Left lung (tissue), 4 donors: ENCODE measurements at regions not wholly inside any gene's neighbourhood (a gene's known extent, or its start where the extent isn't known, plus 50 kb on each side); places are given as distances from the start of the nearest gene placed in this dataset.

Experiments
- ATAC-seq: fragments of 200-7000 bp; cut with Tn5 transposase; one replicate; pipeline ENCODE4 v1.9.1; 2020; ENCODE audit warnings: moderate library complexity
- DNase-seq, 4 donors: peaks; one replicate each; pipeline ENCODE4 v3.0.0-alpha.2; 2013 to 2020
- H3K27ac ChIP-seq, 2 donors: fragments of 200-600 bp; sonication (generic) in 1 of 2; one replicate each; pipeline versions ENCODE4 v1.5.0 to v1.8.0; 2020 to 2021
- H3K27me3 ChIP-seq, 2 donors: fragments of 200-600 bp; sonication (generic) in 1 of 2; one replicate each; pipeline versions ENCODE4 v1.5.0 to v1.8.0; 2020 to 2021
- H3K36me3 ChIP-seq, 2 donors: fragments of 200-600 bp; sonication (generic) in 1 of 2; one replicate each; pipeline versions ENCODE4 v1.5.0 to v1.8.0; 2020 to 2021
- H3K4me1 ChIP-seq, 2 donors: fragments of 200-600 bp; one replicate each; pipeline ENCODE4 v1.8.0; 2021
- H3K4me3 ChIP-seq, 2 donors: fragments of 200-600 bp; sonication (generic) in 1 of 2; one replicate each; pipeline versions ENCODE4 v1.5.0 to v1.8.0; 2020 to 2021; ENCODE audit warnings: mild to moderate bottlenecking in 1 of 2
- H3K9me3 ChIP-seq, 2 donors: fragments of 200-600 bp; sonication (generic) in 1 of 2; one replicate each; pipeline versions ENCODE4 v1.5.0 to v1.8.0; 2020 to 2021
- intact Hi-C, 2 donors: fragments of 100-400 bp; cut with DNase I; formaldehyde crosslinking; loops; one replicate each; pipeline versions ENCODE4 v1.11.2 to v1.14.2; 2022
- TF ChIP-seq, protein P1 (sequence below), 2 donors: fragments of 200-600 bp; sonication (generic) in 1 of 2; IDR thresholded peaks; one replicate each; pipeline versions ENCODE4 v1.5.0 to v1.8.0; 2021; ENCODE audit warnings: antibody characterized with exemption in 2 of 2
- donor health status: DM: no; HTN: yes; CAD: no.
- donor health status: DM: no; HTN: no; CAD: no.

DNA sequence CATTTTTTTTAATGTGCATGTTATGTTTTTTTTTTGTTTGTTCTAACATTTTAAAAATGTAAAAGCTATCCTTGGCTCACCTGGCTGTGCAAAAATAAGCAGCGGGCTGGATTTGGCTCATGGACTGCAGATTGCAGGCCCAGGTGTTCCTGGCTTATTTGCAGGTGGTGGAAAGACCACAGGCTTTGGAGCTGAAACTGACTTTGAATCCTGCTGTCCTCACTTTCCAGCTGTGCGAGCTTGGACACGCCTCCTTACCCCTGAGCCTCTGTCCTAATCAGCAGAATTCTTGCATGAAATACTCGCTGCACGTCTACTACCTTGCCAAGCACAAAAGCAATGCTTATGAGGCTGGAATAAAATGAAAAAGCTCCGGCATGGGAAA, 188.7 kb upstream of the TPM1 start:
- DNase-seq: no peak
- Histone ChIP-seq H3K36me3 (no peaks in the 10 kb centered on the region), H3K27ac (no peak overlapping the region), H3K27me3 (no peaks in the 10 kb centered on the region), H3K9me3 (no peaks in the 10 kb centered on the region), H3K4me1 (no peaks in the 10 kb centered on the region), H3K4me3 (no peak overlapping the region)
- ATAC-seq: no peak
- intact Hi-C loops: no loop called here
- TF ChIP-seq, protein P1, sequence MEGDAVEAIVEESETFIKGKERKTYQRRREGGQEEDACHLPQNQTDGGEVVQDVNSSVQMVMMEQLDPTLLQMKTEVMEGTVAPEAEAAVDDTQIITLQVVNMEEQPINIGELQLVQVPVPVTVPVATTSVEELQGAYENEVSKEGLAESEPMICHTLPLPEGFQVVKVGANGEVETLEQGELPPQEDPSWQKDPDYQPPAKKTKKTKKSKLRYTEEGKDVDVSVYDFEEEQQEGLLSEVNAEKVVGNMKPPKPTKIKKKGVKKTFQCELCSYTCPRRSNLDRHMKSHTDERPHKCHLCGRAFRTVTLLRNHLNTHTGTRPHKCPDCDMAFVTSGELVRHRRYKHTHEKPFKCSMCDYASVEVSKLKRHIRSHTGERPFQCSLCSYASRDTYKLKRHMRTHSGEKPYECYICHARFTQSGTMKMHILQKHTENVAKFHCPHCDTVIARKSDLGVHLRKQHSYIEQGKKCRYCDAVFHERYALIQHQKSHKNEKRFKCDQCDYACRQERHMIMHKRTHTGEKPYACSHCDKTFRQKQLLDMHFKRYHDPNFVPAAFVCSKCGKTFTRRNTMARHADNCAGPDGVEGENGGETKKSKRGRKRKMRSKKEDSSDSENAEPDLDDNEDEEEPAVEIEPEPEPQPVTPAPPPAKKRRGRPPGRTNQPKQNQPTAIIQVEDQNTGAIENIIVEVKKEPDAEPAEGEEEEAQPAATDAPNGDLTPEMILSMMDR (IDR thresholded peaks at IDR 0.05): no peak

DNA sequence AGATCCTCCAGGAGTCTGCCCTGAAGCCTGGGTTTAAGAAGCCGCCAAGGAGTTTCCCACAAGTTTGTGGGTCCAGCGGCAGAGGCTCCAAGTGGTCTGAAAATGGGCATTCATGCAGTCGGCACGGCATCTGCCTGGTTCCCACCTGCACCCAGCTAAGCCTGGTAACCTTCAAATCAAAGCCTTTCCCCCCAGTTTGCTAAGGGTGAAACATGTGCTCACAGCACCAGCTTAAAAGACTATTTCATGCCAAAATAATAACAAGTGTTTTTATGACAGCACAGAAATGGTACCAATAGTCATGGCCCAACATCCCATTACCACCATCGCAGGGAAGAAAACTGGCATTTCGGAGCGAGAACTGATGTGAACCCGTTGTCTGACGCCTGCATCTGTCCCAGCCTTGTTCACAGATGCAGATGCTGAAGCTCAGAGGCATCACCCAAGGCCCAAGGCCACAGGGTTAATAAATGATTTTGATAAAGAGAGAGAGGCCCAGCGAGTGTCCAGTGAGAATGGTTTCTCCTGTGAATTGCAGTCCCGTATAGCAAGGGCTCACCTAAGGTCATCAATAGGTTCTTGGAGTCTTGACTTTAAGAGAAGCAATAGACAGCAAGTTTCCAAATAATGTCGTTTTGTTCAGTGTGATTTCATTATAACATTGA, 188.0 kb upstream of the TPM1 start:
- H3K27ac ChIP-seq: no peak overlapping the region
- ATAC-seq: no peak

DNA sequence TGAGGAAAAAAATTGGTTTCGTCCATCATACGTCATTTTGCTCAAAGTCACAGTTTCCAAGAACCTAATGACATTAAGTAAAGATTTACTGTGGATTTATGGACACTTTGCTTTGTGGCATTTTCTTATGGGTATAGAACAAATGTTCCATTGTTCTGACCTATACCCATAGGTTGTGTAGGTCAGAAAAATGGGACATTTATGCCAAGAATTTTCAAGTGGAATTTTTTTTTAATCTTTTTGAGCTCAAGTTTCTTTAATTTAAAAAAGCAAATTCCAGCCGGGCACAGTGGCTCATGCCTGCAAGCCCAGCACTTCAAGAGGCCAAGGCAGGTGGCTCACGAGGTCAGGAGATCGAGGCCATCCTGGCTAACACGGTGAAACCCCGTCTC, 187.5 kb upstream of the TPM1 start:
- intact Hi-C loops: no loop called here
- no peak for ATAC-seq
- Histone ChIP-seq H3K4me3 (no peak overlapping the region), H3K36me3 (no peaks in the 10 kb centered on the region), H3K9me3 (peaks cover 0 to 2% of the 10 kb centered on the region in 2 donors), H3K4me1 (no peaks in the 10 kb centered on the region), H3K27me3 (no peaks in the 10 kb centered on the region), H3K27ac (no peak overlapping the region)
- TF ChIP-seq, protein P1 (IDR thresholded peaks at IDR 0.05): no peak
- DNase-seq: no peak

More for the DNA sequence above, 188.0 kb upstream of the TPM1 start:
- H3K9me3 ChIP-seq: no peaks in the 10 kb centered on the region
- TF ChIP-seq, protein P1 (IDR thresholded peaks at IDR 0.05): no peak
- no peaks in the 10 kb centered on the region for H3K4me1 ChIP-seq
- no peak for DNase-seq
- no peak overlapping the region for H3K4me3 ChIP-seq
- no peaks in the 10 kb centered on the region for H3K27me3 ChIP-seq
- intact Hi-C loops: no loop called here
- H3K36me3 ChIP-seq: no peaks in the 10 kb centered on the region

DNA sequence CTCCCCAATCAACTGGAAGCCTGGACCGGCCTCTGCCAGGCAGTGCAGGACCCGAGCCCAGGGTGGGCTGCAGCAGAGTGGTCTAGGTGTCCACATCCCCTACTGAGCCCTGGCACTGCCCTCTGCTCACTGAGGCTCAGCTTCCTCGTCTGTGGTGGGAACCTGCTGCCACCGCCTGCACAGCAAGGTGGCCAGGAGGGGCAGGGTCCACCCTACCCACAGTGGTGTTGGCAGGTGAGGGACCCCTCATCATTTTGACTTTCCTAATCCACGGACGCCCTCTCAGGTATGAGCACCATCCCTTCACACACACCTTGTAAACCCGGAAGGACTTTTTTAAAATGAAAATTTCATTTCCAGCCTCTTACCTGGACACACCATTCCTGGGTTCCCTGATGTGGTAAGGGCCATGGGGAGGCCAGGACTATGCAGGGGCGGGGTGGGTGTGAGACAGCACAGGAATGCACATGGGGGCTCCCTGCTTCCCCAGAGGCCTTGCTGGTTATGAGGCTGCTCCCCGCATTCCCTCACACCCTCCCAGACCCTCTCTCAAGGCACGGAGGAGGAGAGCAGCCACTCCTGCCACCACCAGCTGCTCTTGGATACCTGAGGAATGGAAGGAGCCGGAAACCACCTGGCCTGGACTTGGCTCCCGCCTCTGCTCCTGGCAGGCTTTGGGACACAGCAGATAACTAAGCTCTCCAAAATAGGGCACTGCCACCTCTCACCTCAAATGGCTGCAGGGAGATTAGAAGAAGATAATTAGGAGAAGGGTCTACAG, 185.9 kb upstream of the TPM1 start:
- H3K36me3 ChIP-seq: no peaks in the 10 kb centered on the region
- intact Hi-C loops: no loop called here
- no peak overlapping the region for H3K27ac ChIP-seq
- no peak overlapping the region for H3K4me3 ChIP-seq
- no peaks in the 10 kb centered on the region for H3K27me3 ChIP-seq
- TF ChIP-seq, protein P1 (IDR thresholded peaks at IDR 0.05): no peak
- ATAC-seq (peak; percentile 16), DNase-seq (no peak)
- H3K9me3 ChIP-seq: peaks cover 0 to 2% of the 10 kb centered on the region in 2 donors
- H3K4me1 ChIP-seq: no peaks in the 10 kb centered on the region

DNA sequence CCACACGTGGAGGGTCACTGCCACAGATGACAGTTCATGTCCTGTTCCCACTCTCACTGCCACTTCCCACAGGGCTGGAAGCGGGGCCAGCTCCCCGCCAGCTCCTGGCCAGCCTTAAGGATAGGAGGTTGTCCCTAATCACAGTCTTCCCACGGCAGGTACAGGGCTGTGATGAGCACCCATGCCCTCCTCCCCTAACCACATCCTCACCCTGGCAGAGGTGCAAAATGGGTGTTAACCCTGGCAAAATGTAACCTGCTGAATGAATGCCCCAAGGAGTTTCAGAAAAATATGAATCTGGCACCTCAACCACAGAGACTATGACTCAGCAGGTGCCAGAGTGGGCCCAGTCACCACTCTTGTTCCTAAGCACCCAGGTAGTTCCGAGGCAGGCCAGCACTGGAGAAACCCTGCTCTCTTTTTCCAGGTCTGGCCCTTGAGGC, 185.1 kb upstream of the TPM1 start:
- ATAC-seq (peak; percentile 89), DNase-seq (peak in 1 of 4 donors; percentile 49)
- H3K4me1 ChIP-seq: no peaks in the 10 kb centered on the region
- intact Hi-C loops: no loop called here
- no peaks in the 10 kb centered on the region for H3K36me3 ChIP-seq
- no peak overlapping the region for H3K27ac ChIP-seq
- no peaks in the 10 kb centered on the region for H3K27me3 ChIP-seq
- TF ChIP-seq, protein P1 (IDR thresholded peaks at IDR 0.05): no peak
- H3K4me3 ChIP-seq: no peak overlapping the region
- peaks cover 0 to 2% of the 10 kb centered on the region in 2 donors for H3K9me3 ChIP-seq
